Embryonic facial prominence (tissue), 1 donor: ENCODE measurements at regions not wholly inside any gene's neighbourhood (a gene's known extent, or its start where the extent isn't known, plus 50 kb on each side); places are given as distances from the start of the nearest gene placed in this dataset.

Experiments used
- DNase-seq: peaks from one replicate; pipeline ENCODE4 v3.0.0-alpha.2; 2016; ENCODE audit errors: extremely low spot score

DNA sequence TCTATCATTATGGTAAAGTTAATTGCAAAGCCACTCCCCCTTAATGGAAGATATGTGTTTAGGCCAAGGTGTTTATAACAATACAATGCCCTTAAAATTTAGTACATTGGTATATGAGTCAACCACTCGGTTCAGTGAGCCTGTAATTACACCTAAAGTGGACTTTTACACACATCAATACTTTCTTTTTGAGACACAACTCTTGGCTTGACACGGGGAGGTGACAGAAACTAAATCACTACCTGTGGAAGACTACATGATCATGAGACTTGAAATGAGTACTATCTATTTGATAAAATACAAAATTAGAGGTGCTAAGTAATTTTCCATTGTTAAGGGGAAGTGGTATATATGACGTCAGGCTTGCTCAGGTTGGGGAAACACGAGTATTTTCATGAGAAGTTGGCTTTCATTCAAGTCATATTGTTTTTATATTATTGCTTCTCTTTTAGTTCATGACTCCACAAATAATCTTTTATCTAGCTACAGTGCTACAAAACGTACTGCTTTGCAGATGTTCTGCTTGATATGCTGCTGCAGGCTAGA, 918.3 kb downstream of the ARAP2 start:
- DNase-seq, result no peak

DNA sequence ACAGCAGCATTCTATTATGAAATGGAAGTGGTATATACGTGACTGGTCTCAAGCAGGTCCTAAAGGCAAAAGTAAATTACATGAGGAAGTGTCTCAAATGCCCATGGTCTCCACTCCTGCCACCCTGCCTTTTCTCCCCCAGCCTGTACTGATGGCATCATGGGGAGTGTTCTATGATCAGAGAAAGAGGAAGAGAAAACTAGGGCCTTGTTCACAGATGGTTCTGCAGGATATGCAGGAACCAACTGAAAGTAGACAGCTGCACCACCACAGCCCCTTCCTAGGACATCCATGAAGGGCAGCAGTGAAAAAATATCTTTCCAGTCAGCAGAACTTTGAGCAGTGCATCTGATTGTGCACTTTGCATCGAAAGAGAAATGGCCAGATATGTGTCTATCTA, 901.5 kb downstream of the ARAP2 start:
- DNase-seq, result no peak

DNA sequence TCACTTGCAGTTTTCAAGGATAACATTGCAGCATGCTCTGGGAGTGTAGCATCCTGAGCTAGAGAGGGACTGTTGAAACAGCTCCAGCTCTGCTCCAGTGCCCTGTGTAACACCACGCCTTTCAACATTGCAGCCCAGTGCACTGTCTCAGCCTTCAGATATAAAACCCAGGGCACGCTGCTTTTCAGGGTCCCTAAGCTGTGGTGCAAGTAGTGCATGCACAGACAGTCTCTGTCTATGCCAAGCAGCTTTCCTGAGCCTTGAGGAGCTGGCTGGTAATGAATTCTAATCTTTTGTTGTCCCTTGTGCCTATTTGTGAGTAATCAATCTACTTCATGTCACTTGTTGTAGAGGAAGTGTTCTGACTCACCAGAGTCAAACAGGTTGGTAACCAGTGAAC, 897.0 kb downstream of the ARAP2 start:
- DNase-seq, result no peak

DNA sequence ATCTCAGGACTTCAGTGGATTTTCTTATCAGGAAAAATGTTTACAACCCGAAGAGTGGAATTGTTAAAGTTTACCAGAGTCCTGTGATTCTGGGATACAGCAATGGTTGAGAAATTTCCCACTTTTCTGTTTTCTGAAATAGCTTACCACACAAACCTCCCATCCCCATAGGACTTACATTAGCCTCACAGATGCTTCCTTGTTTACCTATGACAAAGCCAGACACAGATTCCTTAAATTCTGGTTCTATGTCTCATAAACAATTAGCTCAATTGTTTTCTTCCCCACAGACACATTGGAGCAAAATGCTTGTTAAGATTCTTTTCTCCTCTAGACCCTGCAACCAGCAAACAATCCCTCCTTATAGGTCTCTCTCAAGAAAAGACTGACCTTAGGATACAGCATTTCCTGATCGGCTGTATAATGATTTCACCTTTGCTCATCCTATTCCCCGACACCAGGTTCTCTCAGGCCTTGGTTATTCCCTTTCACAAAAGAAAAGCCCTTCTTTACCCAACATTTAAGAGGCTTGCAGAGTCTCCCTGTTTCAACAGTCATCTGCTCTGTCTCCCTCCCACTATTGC, 886.2 kb downstream of the ARAP2 start:
- DNase-seq, result no peak

DNA sequence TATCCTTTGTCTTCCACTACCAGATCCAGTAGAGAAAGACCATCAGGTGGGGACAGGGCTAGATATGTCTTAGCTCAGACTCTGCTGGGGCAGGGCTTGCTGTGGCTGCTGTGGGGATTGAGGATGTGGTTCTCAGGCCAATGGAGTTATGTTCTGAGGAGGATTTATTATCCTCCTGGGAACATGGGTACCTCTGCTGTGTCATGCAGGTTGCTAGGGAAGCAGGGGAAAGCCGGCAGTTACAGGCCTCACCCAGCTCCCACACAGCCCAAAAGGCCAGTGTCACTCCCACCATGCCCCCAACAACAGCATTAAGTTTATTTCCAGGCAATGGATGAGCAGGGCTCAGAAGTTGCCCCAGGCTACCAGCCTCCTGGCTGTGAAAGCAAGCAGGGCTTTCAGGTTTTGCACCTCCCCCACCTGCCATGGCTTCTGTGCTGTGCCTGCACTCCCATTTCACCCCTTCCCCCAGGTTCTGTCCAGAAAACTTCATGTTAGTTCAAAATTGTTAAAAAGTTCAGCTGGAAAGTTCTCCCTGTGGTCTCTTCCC, 879.9 kb downstream of the ARAP2 start:
- DNase-seq, result no peak

DNA sequence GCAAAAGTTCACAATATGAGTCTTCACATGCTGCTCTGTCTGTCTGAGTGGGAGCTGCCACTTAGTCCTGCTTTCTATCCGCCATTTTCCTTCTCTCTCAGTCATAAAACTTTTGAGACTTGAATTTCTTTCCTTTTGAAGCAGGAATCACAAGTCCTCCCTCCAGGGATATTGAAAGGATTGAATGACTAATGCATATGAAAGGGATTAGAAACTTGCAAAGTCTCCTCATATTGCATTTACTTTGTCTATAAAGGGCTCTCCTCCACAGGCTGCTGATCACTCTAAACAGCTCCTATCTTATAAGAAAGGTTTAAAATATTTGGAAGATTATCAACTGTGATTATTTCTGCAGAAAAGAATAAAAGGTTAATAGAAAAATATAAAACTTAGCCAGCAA, 879.1 kb downstream of the ARAP2 start:
- DNase-seq, result no peak

DNA sequence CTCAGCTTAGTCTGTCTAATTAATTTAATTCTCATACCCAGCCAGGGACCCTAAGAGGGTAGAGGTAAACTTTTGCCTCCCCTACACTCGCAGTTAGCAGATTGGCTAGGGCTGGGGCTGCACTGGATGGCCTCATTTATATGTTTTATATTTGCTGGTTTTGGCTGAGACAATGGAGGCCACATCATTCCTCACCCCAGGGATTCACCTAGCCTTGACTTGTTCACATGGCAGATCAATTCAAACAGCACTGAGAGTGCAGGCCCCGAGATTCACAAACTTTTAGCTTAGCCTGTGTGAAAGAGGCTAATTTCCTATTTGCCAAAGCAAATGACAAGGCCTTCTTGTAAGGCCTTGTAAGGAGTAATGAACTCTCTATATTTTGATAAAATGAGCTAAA, 844.4 kb downstream of the ARAP2 start:
- DNase-seq, result no peak

DNA sequence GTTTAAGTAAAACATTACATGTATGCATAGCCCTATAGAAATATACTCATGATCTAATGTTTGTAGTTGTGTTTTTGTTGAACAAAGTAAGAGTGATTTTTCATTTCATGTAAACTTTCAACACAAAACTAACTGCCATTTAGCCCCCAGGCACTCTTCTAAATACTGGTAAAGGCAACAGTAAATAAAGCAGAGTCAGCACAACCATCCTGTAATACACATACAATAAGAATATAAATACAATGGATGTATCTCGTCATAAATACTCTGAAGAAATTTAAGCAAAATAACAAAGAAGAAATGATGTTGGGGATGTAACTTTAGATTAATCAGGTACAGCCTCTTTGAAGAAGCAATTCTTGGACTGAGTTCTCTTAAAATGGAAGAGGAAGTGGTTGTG, 821.2 kb downstream of the ARAP2 start:
- DNase-seq, result no peak

DNA sequence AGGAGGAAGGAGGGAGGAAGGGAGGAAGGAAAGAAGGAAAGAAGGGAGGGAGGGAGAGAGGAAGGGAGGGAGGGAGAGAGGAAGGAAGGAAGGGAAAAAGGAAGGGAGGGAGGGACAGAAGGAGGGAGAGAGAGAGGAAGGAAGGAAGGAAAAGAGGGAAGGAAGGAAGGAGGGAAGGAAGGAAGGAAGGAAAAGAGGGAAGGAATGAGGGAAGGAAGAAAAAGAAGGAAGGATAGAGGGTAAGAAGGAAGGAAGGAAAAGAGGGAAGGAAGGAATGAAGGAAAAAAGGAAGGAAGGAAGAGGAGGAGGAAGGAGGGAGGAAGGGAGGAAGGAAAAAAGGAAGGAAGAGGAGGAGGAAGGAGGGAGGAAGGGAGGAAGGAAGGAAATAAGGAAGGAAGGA, 796.8 kb downstream of the ARAP2 start:
- no peak for DNase-seq

DNA sequence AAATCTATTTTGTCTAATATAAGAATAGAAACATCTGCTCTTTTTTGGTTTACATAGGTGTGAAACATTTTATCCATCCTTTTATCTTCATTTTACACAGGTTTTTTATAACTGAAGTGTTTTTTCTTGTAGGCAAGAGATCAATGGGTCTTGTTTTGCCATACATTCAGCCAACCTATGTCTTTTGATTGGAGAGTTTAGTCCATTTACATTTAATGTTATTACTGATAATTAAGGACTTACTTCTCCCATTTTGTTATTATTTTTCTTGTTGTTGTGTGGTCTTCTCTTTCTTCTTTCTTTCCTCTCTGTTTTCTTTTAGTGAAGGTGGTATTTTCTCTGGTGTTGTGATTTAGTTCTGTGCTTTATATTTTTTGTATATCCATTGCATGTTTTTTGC, 785.3 kb downstream of the ARAP2 start:
- DNase-seq, result no peak

DNA sequence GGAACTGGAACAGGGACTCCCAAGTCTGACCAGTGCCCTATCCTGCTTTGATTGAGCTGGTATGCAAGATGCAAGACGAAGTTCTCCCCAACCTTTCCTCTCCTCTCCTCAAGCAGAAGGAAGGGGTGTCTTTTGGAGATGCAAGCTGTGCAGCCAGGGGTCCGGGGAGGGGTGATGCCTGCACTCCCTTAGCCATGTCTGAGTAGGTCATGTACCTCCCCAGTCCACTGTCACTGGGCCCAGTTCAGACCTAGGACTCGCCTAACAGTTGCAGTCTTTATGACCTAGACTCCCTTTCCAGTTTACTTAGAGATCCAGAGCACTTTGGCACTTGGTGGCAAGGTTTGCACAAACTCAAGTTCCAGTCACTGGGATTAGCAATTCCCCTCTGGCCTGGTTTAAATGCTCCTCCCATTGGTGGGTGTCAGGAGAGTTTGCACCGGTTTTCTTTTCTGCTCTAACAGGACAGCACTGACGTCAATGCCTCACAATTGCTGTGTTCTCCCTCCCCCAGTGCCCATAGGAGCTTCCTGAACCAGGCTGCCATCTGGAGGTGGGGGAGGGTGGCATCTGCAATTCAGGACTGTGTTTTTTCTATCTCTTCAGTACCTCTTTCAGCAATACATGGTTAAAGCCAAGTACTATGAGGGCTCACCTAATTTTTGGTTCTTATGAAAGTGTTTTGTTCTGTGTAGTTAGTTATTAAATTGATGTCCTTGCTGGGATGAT, 782.2 kb downstream of the ARAP2 start:
- DNase-seq, result no peak

DNA sequence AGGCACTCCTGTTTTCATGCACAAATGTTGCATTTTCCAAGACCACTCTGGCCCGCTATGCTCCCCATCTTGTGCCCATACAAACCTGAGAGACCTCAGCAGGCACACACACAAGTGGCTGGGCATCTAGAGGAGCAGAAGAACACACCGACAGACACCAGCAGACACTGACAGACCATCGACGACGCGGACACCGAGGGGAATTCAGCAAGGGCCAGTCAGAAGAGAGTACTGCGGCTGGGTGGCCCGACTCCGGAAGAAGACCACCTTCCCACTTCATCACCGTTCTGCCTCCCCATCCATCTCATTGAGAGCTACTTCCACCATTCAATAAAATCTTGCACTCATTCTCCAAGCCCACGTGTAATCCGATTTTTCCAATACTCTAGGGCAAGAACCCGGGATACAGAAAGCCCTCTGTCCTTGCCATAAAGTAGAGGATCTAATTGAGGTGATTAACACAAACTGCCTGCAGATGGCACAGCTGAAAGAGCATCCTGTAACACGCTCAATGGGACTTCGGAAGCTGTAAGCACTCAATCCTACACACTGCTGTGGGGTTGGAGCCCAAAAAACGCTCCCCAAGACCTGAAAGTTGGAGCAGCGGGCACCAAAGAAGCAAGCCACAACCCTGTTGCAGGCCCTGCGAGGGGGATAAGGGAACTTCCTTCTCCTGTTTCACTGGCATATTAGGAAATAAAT, 780.9 kb downstream of the ARAP2 start:
- no peak for DNase-seq

DNA sequence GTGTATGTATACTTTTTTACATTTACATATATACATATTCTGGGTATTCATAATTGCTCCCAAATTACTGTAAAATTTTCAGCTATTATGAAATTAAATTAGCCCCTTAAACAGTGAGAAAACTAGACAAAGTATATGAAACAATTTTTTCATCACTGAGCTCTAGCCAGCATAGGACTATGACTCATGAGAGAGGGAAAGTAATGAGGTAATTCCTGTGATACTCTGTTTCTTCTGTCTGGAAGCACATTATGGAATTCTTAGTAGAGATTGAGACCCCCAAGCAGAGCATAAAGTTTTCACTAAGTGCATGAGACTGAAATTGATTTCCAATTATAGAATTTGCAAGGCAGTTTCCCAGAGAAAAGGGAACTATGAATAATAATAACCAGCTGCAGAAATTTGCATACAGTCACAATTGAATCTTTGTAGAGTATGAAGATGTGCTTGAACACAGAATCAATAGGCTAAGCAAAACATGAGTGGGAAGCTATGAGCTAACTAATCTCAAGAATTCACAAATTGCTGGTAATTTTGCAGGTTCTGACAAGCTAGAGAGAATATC, 779.3 kb downstream of the ARAP2 start:
- DNase-seq, result no peak

DNA sequence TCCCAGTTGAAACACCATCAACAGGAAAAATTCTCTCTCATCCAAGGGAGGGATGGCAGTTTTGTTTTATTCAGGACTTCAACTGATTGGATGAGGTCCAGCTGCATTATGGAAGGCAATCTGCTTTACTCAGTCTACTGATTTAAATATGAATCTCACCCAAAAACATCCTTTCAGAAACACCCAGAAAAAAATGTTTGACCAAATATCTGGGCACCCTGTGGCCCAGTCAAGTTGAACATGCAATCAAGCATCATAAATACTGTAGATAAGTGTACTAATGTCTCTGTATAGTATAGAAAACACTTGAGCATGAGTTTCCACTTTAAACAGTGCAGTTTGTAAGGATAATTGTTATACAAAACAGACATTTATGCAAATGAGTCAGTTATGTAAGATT, 753.2 kb downstream of the ARAP2 start:
- no peak for DNase-seq

DNA sequence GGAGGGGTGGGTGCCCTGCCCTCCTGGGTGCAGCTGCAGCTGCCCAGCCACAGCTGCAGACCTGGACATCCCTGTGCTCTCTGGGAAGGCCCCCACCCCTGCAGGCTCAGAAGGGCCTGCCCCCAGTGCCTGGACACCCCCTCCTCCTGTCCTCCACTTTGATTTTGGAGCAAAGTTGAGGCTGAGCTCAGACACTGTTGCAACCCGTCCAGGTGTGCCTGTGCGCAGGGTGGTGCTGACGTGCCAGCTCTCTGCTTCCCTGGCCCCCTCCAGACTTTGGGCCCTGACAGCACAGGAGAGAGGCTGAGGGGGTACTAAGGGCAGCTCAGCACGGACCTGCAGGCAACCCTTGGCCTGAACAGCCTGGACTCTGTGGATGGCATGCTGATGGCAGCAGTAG, 750.3 kb downstream of the ARAP2 start:
- no peak for DNase-seq

DNA sequence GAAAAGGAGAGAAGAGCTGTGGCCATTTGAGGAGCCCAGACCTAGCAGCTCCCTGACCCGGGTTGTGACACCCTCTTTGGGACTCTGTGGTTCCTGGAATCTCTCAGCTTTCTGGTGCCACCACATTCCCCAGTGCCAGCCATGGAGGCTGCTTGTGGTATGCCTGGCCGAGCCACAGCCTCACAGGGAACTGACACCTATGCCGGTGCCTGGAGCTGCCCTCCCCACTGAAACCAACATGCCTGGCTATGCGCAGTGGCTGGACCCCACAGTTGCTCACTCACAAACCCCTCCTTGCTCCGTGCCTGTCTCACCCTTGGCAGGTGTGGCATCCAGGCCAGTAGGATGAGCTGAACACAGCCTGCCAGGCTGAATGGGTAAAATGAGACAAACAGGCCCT, 749.4 kb downstream of the ARAP2 start:
- no peak for DNase-seq

DNA sequence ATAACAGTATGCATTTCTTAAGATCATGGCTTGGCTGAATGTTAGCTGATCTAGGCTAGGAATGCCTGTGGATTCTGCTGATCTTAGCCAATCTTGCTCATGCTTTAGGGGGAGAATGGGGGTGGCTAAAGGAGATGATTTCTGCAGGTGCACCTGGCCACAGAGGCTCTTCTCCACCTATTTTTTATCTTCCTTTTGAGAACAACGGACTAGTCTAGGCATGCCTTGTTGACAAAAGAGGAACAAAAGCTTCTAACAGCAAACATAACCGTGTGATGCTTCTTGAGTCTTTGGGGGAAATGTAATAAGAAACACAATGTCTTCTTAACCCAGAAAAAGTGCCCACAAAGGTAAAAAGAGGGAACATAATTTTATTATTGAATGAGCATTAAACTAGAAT, 743.5 kb downstream of the ARAP2 start:
- DNase-seq, result no peak

DNA sequence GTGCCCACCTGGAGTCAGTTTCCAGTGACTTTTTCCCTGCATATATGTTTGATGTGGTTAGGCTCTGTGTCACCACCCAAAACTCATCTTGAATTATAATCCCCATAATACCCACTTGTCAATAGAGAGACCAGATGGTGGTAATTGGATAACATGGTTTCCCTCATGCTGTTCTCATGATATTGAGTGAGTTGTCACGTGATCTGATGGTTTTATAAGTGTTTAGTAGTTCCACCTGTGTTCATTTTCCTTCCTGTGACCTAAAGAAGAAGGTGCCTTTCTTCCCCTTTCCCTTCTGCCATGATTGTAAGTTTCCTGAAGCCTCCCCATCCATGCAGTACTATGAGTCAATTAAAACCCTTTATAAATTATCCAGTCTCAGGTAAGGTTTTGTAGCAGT, 740.9 kb downstream of the ARAP2 start:
- no peak for DNase-seq

DNA sequence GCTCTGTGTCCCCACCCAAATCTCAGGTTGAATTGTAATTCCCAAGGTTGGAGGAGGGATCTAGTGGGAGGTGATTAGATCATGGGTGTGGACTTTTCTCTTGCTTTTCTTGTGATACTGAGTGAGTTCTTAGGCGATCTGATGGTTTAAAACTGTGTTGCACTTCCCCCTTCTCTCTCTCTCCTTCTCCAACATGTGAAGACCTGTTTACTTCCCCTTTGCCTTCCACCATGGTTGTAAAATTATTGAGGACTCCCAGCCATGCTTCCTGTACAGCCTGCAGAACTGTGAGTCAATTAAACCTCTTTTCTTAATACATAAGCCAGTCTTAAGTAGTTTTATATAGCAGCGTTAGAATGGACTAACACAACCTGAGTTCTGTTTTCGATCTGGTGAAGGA, 738.2 kb downstream of the ARAP2 start:
- no peak for DNase-seq

DNA sequence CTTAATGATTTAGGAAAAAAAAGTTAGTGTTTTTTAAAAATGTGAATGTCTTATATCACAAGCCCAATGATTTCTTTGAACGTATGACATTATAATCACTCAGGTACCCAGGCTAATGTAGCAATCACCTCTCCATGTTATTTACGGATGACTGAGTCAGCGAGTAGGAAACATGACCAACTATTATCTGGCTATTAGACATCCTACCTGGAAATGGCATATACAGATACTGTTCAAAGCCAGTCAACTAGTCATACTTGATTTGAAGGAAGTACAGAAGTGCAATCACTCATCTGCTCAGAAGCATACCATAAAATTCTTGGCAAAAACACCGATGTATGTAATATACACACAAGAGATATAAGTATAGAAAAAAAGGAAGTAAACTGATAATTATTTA, 732.5 kb downstream of the ARAP2 start:
- no peak for DNase-seq

DNA sequence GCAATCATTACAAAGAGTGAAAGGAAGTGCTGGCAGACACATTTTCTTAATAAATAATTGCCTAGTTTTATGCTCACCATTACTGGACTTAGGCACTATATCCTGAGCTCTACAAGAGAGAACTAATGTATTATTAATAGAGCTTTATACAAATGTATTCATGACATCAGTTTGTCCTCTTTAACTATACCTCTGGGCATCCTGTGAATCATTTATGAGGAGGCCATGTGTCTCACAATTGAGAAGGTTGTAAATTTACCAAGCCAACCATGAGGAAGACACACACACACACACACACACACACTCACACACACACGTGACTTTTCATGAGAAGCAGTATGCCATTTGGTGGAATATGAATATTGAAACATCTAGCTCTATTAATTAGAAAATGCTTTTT, 728.2 kb downstream of the ARAP2 start:
- no peak for DNase-seq

DNA sequence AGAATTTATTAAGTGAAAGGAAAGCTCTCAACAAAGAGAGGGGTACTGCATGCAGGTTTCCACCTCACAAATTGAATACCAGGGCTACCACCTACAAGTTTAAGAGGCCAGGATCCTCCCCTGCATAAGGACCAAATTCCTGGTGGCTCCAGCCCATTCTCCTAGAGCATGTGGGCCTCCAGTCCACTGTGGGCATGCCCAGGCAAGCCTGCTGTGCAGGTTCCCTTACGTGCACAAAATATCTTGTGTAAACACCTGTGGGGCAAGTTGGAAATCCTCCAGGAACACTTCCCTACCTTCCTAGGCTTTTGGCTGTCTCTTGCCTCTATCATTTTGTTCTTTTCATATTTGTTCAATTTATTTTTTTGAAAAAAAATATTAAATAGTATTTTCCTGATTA, 724.3 kb downstream of the ARAP2 start:
- DNase-seq, result no peak
